Dermis blood vessel endothelial cell (primary cell): ENCODE measurements at regions not wholly inside any gene's neighbourhood (a gene's known extent, or its start where the extent isn't known, plus 50 kb on each side); places are given as distances from the start of the nearest gene placed in this dataset.

ENCODE experiments used
- DNase-seq: peaks from one replicate; pipeline ENCODE4 v3.0.0; 2010

- no peak for DNase-seq
These were observed 112.2 kb downstream of the TRIB2 start for GRCh38 chr2:12828980-12829379.

GRCh38 chr2:12831016-12831415 is 114.3 kb downstream of the TRIB2 start:
- no peak for DNase-seq

DNA sequence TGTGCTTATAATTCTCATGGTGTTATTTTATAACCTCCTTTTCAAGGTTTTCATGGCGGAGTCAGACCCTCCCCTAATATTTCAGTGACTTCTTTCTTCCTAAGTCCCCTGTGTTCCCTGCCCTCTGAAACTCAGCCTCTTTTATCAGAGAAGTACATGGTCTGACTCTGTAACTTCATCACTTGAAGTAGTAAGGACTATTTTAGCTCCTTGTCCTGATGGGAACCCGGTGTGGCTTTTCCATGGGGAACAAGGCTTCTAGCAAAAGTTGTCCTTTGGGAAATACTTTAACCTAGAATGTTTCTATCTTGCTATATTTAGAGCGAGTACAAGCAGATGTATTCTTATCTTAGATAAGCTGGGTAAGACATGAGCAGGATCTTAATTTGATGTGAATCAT is 117.5 kb downstream of the TRIB2 start:
- DNase-seq: no peak

- peak; percentile 14 for DNase-seq
These were observed 119.0 kb downstream of the TRIB2 start for GRCh38 chr2:12835733-12836132.

DNA sequence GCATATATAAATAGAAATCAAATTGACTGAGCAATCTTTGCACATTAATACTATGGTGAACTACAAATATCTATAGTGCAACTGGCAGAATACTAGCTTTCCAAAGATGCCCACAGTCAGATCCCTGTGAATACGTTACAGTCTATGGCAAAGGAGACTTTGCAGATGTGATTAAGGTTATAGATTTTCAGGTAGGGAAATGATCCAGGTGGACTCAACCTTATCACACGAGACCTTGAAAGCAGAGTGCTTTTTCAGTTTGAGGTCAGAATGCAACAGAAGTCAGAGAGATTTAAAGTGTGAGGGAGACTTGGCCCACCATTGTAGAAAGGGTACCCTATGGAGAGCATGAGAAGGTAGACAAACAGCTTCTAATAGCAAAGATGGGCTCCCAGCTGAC is 122.6 kb downstream of the TRIB2 start:
- DNase-seq: no peak

DNA sequence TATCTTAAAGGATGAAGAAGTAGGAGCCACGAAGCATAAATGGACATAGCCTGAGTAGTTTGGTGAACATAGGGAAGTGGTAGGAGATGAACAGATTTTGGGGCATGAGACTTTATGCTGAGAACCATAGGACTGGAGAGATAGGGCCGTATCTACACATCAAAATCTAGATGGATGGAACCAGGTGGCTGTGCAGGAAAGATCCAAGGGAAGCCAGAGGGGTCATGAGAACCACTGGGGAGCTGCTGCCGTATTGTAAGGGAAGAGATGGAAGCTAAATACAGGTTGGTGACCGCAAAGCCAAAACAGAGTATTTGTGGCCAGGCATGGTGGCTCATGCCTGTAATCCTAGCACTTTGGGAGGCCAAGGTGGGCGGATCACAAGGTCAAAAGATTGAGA is 124.3 kb downstream of the TRIB2 start:
- DNase-seq: no peak

GRCh38 chr2:12842917-12843316 is 126.2 kb downstream of the TRIB2 start:
- DNase-seq: no peak

GRCh38 chr2:12844511-12844910 is 127.8 kb downstream of the TRIB2 start:
- DNase-seq: no peak

DNA sequence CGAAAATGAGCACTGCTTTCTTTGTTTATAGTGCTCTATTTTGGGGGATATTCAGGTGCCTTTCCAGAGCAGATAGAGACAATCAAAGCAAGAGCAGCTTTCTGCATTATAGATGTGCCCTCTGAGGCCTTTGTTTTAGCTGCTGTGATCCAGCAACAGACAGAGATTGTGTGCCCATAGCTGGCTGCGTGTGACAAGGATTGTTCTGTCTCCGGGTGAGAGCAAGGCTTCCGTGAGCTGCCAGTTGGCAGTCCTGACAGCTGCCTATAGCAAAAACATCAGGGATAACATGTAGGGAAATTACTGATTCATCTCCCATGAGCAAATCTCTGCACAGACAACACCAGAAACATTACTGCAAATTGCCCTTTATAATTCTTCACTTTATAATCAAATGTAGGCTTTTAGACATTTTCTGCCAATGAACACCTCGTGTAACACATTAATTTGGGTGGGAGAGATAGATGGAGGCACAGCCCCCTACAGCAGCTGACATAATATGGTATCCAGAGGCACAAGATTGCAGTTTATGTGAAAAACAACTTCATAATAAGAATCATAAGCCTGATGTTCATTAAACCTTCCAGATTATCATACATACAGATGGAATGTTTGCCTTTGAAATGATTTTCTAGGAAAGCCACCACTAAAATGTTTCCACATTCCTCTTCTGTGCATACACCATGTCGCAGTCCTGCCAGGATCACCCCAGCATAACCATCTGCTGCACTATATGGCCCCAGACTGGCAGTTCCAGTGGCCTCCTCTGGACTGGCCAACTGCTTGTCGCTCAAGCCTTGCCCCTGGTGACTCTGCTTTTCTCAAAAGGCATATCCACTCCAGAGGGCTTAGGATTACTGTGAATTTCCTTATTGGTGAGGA is 131.2 kb downstream of the TRIB2 start:
- DNase-seq: no peak

GRCh38 chr2:12852135-12852534 is 135.4 kb downstream of the TRIB2 start:
- DNase-seq: no peak

DNA sequence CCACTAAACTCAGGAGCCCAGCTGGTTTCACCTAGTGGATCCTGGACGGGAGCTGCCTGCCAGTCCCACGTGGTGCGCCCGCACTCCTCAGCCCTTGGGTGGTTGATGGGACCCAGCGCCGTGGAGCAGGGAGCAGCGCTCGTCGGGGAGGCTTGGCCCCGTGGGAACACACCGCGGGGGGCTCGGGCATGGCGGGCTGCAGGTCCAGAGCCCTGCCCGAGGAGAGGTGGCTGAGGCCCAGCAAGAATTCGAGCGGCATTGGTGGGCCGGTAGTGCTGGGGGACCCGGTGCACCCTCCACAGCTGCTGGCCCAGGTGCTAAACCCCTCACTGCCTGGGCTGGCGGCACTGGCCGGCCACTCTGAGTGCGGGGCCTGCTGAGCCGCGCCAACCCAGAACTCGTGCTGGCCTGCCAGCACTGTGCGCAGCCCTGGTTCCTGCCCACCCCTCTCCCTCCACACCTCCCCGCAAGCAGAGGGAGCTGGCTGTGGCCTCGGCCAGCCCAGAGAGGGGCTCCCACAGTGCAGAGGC is 137.3 kb downstream of the TRIB2 start:
- no peak for DNase-seq

- no peak for DNase-seq
These were observed 138.8 kb downstream of the TRIB2 start for GRCh38 chr2:12855508-12855907.

DNA sequence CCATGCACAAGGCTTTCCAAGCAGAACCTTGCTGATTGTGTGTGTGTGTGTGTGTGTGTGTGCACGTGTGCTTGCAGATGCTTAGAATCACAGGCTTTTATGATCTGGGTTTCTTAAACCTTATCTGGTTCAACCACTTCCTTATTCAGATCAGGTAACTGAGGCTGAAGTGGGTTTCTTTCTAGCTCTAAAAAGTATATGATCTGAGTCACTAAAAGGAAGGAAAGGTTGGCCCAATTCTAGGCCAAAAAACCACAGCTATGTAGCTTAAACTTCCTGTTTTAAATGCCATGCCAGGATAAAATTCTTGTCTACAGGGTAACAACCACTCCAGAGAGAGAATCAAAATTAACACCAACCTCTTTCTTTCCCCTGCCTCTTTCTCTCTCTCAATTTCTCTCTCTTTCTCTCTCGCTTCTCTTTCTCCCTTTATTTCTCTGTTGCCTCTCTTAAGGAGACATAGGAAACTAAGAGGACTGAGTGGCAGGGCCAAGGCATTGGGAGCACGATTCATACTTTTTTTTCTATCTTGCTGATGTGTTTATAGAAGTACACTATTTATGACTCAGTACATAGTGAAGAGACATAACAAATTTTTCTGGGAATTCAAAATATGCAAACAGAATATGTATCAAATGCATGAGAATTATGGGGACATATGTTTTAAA is 140.3 kb downstream of the TRIB2 start:
- peak; percentile 78 for DNase-seq

- peak; percentile 24 for DNase-seq
These were observed 141.2 kb downstream of the TRIB2 start for GRCh38 chr2:12857891-12858290.

- DNase-seq: no peak
These were observed 142.1 kb downstream of the TRIB2 start for GRCh38 chr2:12858786-12859185.

GRCh38 chr2:12861344-12861930 is 144.7 kb downstream of the TRIB2 start:
- DNase-seq: peak; percentile 48

GRCh38 chr2:12862541-12862940 is 145.8 kb downstream of the TRIB2 start:
- no peak for DNase-seq

DNA sequence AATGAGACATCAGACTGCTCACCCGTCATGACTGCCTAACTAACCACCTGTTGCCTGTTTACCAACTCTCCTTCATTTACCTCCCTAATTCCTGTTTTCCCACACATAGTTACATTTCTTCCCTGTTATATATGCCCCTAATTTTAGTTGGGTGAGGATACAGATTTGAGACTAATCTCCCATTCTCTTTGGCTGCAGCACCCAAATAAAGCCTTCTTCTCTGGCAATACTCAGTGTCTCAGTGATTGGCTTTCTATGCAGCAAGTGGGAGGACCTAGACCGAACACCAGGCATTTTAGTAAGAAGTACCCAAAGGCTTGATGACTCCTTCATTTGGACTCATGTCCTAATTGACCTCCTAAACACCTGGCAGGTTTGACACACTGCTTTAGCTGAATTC is 147.2 kb downstream of the TRIB2 start:
- no peak for DNase-seq

GRCh38 chr2:12867631-12868287 is 151.0 kb downstream of the TRIB2 start:
- no peak for DNase-seq

GRCh38 chr2:12870692-12871091 is 154.0 kb downstream of the TRIB2 start:
- DNase-seq: no peak

- no peak for DNase-seq
These were observed 155.1 kb downstream of the TRIB2 start for GRCh38 chr2:12871694-12872315.

GRCh38 chr2:12877761-12878160 is 161.0 kb downstream of the TRIB2 start:
- DNase-seq: no peak

- no peak for DNase-seq
These were observed 162.9 kb downstream of the TRIB2 start for GRCh38 chr2:12879649-12880048.
